Ascending aorta (tissue), 2 donors: ENCODE measurements at regions not wholly inside any gene's neighbourhood (a gene's known extent, or its start where the extent isn't known, plus 50 kb on each side); places are given as distances from the start of the nearest gene placed in this dataset.

Experiments
- DNase-seq, 2 donors: peaks; one replicate each; pipeline ENCODE4 v3.0.0-alpha.2; 2019; ENCODE audit warnings: low spot score in 2 of 2
- H3K27ac ChIP-seq, 2 donors: fragments of 200-600 bp; sonication (generic); one replicate each; pipeline ENCODE4 v1.5.1; 2016 to 2017; ENCODE audit warnings: mild to moderate bottlenecking in 1 of 2
- H3K27me3 ChIP-seq: fragments of 200-600 bp; sonication (generic); one replicate; pipeline ENCODE4 v1.5.1; 2017
- H3K36me3 ChIP-seq, 2 donors: fragments of 200-600 bp; sonication (generic); one replicate each; pipeline ENCODE4 v1.5.1; 2016
- H3K4me1 ChIP-seq, 2 donors: fragments of 200-600 bp; sonication (generic); one replicate each; pipeline ENCODE4 v1.5.1; 2016 to 2017; ENCODE audit warnings: mild to moderate bottlenecking in 1 of 2
- H3K4me3 ChIP-seq, 2 donors: fragments of 200-600 bp; sonication (generic); one replicate each; pipeline ENCODE4 v1.5.1; 2016 to 2017; ENCODE audit warnings: mild to moderate bottlenecking in 1 of 2
- H3K9me3 ChIP-seq, 2 donors: fragments of 200-600 bp; sonication (generic); one replicate each; pipeline ENCODE4 v1.5.1; 2016
- intact Hi-C: fragments of 100-400 bp; cut with DNase I; formaldehyde crosslinking; loops from one replicate; pipeline ENCODE4 v1.15.1; 2023
- TF ChIP-seq, protein P1 (sequence below), 3 experiments: fragments of 200-600 bp in 2 of 3; fragments of 450-650 bp in 1 of 3; sonication (generic) in 2 of 3; IDR thresholded peaks; one replicate each; pipeline ENCODE4 v1.5.1; 2016 to 2019; ENCODE audit warnings: antibody characterized with exemption in 3 of 3, mild to moderate bottlenecking in 1 of 3, moderate library complexity in 1 of 3

DNA sequence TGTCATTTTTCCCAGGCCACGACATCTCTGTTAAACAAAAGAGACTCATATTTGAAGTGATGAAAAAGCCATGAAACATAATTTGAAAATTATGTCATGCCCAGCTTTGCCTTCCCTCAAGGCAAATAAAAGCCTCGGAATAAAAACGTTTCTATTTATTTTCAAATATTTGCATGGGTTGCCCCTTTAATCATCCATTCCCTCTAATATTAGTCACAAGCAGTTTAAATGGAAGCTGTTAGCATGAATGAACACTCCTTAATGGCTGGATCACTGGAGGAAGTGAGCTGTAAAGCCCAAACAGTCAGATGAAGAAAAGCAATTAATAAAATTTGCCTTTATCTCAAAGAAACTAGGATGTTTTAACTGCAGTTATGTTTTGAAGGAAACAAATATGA lies 69.3 kb upstream of the STMND1 start:
- intact Hi-C loops, result loop anchor here (10.0 kb wide), 1 partner anchor 698 kb away; no protein-coding TSS in a partner anchor
- Histone ChIP-seq H3K27ac (peak overlapping the region; percentile 76 to 78), H3K36me3 (no peaks in the 10 kb centered on the region), H3K4me3 (peak overlapping the region; percentile 18 to 42), H3K4me1 (peaks cover 0 to 9% of the 10 kb centered on the region in 2 donors), H3K27me3 (no peaks in the 10 kb centered on the region), H3K9me3 (no peaks in the 10 kb centered on the region)
- TF ChIP-seq, protein P1, sequence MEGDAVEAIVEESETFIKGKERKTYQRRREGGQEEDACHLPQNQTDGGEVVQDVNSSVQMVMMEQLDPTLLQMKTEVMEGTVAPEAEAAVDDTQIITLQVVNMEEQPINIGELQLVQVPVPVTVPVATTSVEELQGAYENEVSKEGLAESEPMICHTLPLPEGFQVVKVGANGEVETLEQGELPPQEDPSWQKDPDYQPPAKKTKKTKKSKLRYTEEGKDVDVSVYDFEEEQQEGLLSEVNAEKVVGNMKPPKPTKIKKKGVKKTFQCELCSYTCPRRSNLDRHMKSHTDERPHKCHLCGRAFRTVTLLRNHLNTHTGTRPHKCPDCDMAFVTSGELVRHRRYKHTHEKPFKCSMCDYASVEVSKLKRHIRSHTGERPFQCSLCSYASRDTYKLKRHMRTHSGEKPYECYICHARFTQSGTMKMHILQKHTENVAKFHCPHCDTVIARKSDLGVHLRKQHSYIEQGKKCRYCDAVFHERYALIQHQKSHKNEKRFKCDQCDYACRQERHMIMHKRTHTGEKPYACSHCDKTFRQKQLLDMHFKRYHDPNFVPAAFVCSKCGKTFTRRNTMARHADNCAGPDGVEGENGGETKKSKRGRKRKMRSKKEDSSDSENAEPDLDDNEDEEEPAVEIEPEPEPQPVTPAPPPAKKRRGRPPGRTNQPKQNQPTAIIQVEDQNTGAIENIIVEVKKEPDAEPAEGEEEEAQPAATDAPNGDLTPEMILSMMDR (IDR thresholded peaks at IDR 0.05), result no peak
- no peak for DNase-seq

DNA sequence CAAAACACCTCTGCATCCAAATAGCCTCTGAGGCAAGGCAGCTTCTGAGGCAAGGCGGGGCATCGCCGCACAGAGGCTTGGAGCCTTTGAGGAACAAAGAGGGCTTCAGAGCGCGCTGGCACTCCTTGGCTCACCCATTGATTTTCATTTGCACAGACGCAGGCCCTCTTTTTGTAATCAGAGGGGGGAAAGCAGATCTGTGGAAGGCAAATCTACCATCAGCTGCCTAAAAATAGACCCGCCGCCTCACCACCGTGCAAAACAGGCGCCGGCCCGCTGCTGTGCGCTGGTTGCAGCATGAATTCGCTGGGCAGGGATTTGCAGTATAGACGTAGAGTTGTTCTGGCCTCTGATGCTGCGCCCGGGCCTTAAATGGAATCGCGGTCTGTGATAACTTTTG lies 69.9 kb upstream of the STMND1 start:
- H3K36me3 ChIP-seq, result no peaks in the 10 kb centered on the region
- H3K27ac ChIP-seq, result peak overlapping the region; percentile 76 to 78

DNA sequence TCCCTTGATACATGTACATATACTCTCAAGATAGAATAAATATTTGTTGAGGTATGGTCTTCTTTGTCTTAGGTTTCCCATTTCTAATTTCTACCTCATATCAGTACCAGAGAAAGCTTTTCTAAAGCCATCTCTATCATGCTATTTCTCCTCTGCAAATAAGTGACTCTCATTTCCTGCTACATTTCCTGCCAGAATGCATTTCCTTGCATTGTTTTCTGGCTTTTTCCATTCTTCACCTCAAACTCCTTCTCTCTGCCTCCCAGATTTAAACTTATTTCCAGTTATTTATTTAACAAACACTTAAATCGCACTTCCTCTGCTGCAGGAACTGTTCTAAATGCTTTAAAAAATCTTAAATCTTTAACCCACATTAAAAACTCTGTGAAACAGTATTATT lies 74.4 kb upstream of the STMND1 start:
- Histone ChIP-seq H3K27ac (no peak overlapping the region), H3K27me3 (no peaks in the 10 kb centered on the region), H3K4me1 (peaks cover 0 to 6% of the 10 kb centered on the region in 2 donors), H3K36me3 (no peaks in the 10 kb centered on the region), H3K4me3 (no peak overlapping the region), H3K9me3 (no peaks in the 10 kb centered on the region)
- no peak for DNase-seq
- TF ChIP-seq, protein P1 (IDR thresholded peaks at IDR 0.05), result no peak
- intact Hi-C loops, result no loop called here

More for the DNA sequence above, 69.9 kb upstream of the STMND1 start:
- Histone ChIP-seq H3K4me1 (peaks cover 0 to 9% of the 10 kb centered on the region in 2 donors), H3K27me3 (no peaks in the 10 kb centered on the region), H3K9me3 (no peaks in the 10 kb centered on the region), H3K4me3 (peak overlapping the region in 1 of 2 donors; percentile 42)
- TF ChIP-seq, protein P1 (IDR thresholded peaks at IDR 0.05), result no peak
- intact Hi-C loops, result loop anchor here (10.0 kb wide), 1 partner anchor 697 kb away; no protein-coding TSS in a partner anchor
- no peak for DNase-seq

DNA sequence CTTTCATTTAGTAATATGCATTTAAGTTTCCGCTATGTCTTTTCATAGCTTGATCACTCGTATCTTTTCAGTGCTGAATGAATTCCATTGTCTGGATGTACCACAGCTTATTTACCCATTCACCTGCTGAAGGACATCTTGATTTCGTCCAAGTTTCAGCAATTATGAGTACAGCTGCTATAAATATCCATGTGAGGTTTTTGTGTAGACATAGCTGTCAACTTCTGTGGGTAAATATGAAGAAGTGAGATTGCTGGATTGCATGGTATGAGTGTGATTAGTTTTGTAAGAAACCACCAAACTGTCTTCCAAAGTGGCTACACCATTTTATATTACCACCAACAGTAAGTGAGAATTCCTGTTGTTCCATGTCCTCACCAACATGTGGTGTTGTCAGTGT lies 79.2 kb upstream of the STMND1 start:
- H3K4me1 ChIP-seq, result no peaks in the 10 kb centered on the region
- DNase-seq, result no peak
- no peaks in the 10 kb centered on the region for H3K27me3 ChIP-seq
- TF ChIP-seq, protein P1 (IDR thresholded peaks at IDR 0.05), result no peak
- H3K9me3 ChIP-seq, result no peaks in the 10 kb centered on the region
- no peak overlapping the region for H3K27ac ChIP-seq
- no peak overlapping the region for H3K4me3 ChIP-seq
- no peaks in the 10 kb centered on the region for H3K36me3 ChIP-seq
- intact Hi-C loops, result no loop called here

DNA sequence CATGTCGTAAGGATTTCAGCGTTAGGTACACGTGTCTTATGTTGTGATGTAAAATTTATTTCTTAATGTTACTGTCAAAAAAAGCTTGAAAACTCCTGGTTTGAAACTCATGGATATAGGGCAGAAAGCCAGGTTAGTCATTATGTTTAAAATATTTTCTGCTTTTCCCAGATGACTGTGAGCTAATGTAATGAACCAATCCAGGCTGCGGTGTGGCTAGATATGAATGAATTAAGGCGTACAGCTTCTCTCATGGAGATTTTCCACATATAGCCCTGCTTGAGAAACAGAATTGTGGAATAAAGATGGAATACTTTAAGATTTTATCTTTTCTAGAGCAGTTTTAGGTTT lies 80.3 kb upstream of the STMND1 start:
- Histone ChIP-seq H3K36me3 (no peaks in the 10 kb centered on the region), H3K27me3 (no peaks in the 10 kb centered on the region), H3K4me3 (no peak overlapping the region), H3K4me1 (no peaks in the 10 kb centered on the region), H3K9me3 (no peaks in the 10 kb centered on the region), H3K27ac (no peak overlapping the region)
- TF ChIP-seq, protein P1 (IDR thresholded peaks at IDR 0.05), result no peak
- intact Hi-C loops, result no loop called here
- no peak for DNase-seq
